Activated CD4-positive, CD25-positive, alpha-beta regulatory T cell treated with anti-CD3 and anti-CD28 coated beads, Interleukin-2, amount 50 U/mL, for 16 hours (primary cell): ENCODE measurements at regions not wholly inside any gene's neighbourhood (a gene's known extent, or its start where the extent isn't known, plus 50 kb on each side); places are given as distances from the start of the nearest gene placed in this dataset.
"Not testable (repeated sequence)": the region's sequence is repeated elsewhere in the genome, so short reads cannot be mapped to it uniquely, and the experiment has no call there.

Experiments used
- DNase-seq: peaks from one replicate; pipeline ENCODE4 v3.0.0-alpha.2; 2020; ENCODE audit warnings: low read depth, low spot score

- DNase-seq: no peak
Measured at GRCh38 chr5:164203581-164204225, 698.3 kb downstream of the MAT2B start.

GRCh38 chr5:164204338-164204946, 699.0 kb downstream of the MAT2B start:
- no peak for DNase-seq

DNA sequence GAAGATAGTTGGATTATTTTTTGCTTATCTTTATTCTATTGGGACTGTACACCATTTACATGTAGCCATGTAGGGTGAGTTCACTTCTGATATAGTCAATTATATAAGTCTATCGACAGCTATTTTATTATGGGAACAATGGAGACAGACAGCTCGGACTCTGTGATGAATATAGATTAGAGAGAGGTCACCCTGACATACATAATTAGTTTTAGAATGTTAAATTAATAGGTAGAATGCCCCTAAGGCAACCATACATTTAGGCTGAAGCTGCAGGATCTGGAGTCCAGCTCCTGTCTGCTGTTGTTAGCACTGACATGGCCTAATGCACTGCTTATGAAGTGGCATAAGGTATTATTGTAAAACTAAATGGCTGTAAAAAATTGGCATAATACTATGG, 700.8 kb downstream of the MAT2B start:
- no peak for DNase-seq

GRCh38 chr5:164207646-164208045, 702.2 kb downstream of the MAT2B start:
- DNase-seq: no peak

DNA sequence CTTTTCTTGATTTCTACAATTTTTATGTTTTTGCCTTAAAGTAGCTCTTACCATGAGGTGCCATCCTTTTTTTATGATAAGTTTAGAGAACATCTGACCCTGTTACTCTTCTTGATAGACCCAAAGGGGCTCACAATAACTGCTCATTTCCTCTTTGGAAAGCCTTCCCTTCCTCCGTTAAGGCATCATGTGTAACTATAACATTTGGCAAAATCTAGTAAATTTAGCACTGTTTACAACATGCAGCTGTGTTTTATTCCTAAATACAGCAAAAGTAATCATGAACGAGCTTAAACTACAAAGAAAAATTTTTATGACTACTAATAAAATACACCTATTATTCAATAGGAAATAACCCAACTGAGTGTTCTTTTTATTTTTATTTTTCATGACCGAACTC, 705.1 kb downstream of the MAT2B start:
- DNase-seq: no peak

DNA sequence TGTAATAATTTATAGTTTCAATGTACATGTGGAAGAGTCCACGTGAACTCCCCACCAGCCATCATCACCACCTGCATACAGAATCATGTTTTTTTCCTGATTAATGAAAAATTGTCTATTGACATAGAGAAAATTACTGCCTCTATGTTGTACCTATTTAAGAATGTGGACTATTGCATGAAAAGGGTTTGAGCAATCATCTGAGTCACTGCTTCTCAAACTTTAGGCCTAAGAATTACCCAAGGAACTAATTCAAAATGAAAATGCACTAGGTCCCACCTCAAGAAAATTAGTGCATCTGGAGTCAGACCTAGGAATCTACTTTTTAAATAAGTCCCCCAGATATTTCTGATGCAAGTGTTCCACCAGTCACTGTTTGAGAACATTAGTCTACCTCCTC, 709.3 kb downstream of the MAT2B start:
- DNase-seq: no peak

GRCh38 chr5:164217464-164217863, 712.0 kb downstream of the MAT2B start:
- DNase-seq: no peak

DNA sequence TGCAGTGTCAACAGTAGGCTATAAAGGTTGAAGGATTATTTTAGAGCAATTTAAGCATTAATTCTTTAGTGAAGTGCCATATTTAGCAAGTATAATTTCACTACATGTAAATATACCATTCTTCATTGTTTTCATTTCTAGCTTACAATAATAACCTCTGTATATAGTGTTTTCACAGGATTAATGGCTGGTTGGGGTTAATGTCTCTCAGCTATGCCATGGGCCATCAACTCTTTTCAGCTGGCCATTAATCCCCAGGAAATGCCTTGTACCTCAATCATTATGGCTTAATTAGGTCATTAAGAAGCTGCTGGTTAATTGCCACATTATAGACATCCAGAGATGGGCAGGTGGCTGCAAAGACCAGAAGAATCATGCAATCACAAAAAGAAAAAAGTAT, 715.1 kb downstream of the MAT2B start:
- no peak for DNase-seq

DNA sequence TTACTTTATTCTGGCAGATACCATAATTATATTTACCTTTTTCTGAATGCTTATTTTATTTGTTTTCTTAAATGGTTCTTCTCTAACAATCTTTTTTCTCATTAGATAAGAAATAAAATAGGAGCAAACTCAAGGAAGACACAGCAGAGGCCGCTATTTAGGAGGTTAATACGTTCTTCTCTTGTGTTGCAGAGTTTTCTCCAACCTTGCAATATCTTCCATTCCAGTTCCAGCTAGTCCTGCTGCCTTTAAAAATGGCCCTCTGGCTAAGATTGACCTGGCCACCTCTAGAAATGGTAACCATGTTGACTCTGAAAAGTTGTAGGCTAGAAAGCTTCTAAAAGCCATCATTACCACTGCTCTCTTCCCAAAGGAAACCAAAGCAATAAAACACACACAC, 718.8 kb downstream of the MAT2B start:
- no peak for DNase-seq

DNA sequence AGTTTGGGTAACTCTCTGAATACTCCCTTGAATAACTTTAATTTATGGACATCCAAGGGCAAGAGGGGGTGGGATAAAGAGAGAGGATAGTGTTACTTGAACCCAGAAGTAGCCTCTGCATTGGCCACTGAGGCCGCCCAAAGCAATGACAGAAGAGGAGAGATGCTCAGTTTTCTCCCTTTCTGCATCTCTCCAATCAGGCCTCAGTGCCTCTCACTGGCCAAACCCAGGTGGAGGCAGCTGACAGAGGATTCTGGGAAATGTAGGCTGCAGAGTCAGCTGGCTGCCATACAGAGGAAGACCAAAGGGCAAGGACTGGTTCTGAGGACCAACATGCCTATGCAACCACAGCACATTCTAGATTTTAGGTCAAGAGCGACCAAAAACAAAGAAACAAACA, 719.4 kb downstream of the MAT2B start:
- DNase-seq: no peak

- DNase-seq: no peak
Measured at GRCh38 chr5:164230341-164230740, 724.9 kb downstream of the MAT2B start.

DNA sequence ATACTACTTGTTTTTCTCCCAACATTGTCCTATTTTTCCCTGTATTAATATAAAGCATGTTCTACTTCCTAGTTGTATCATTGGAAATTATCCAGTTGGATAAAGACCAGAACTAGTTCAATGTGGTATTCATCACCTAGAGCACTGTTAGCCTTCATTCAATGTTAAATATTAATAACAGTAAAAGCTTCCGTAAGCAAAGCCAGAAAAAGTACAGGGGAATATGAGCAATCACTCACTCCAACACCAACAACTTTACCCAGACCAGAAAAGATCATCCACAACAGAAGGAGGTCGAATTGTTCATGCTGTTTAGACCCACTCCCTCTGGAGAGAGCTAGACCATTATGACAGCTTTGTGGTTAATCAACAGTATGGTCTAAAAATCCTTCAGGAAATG, 728.4 kb downstream of the MAT2B start:
- DNase-seq: no peak

DNA sequence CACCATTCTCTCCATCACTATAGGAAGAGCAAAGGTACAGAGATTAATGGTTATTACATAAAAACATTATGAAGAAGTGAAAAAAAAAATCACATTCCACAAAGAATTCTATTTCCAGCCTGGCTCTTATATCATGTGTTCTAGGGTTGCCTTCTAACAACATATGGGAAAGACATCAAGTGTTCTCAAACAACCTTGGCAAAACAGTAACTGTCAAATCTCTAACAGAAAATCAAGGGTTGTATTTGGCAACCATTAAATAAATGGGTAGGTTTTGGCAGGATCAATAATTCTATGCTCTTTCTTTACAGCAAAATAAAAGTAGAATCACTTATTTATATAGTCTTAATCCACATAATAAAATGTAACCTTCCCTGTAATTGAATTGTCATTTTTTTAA, 728.9 kb downstream of the MAT2B start:
- DNase-seq: no peak

GRCh38 chr5:164235300-164235891, 730.0 kb downstream of the MAT2B start:
- no peak for DNase-seq

- no peak for DNase-seq
Measured at GRCh38 chr5:164237486-164237885, 732.1 kb downstream of the MAT2B start.

DNA sequence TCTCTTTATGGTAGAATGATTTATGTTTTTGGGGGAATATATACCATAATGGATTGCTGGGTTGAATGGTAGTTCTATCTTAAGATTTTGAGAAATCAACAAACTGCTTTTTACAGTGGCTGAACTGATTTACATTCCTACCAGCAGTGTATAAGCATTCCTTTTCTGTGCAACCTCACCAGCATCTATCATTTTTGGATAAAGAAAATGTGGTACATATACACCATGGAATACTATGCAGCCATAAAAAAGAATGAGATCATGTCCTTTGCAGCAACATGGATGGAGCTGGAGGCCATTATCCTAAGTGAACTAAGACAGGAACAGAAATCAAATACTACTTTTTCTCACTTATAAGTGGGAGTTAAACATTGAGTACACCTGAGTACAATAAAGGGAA, 746.4 kb downstream of the MAT2B start:
- DNase-seq: not testable (repeated sequence)

- DNase-seq: no peak
Measured at GRCh38 chr5:164253764-164254163, 748.3 kb downstream of the MAT2B start.

- DNase-seq: no peak
Measured at GRCh38 chr5:164255598-164256213, 750.3 kb downstream of the MAT2B start.

DNA sequence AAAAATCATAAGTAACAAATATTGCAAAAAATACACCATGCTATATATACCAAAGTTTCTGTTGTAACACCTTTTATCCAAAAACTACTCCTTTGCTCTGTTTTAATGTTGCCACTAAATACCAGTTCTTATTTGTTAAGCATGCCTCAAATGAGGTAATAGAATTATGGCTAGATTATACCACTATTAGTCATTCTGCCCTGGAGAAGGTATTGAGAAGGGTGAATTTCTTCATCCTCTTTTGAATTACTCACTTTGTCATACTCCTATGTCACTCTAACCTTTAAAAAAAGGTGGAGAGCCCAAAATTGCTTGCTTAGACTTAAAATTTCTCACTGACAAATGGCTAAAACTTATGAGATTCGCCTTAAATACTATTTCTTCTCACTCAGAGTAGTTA, 750.9 kb downstream of the MAT2B start:
- no peak for DNase-seq

- no peak for DNase-seq
Measured at GRCh38 chr5:164256954-164257353, 751.5 kb downstream of the MAT2B start.

DNA sequence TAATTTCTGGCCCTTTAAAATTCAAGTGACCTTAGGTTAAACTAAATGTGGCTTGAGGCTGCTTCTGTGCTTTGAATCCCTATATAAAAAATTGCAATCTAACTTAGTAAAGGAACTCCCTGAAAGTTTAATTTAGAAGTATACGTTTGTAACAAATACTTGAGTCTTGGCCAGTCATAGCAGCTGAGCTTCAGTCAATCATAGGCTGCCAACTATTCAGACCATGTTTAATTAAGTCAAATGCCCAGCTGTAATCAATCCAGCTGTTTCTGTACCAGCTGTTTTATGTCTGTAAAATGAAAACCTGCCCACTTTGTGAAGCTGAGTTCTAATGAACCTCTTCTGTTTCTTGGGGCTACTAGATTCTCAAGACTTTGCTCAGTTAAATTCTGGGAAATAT, 760.1 kb downstream of the MAT2B start:
- no peak for DNase-seq

DNA sequence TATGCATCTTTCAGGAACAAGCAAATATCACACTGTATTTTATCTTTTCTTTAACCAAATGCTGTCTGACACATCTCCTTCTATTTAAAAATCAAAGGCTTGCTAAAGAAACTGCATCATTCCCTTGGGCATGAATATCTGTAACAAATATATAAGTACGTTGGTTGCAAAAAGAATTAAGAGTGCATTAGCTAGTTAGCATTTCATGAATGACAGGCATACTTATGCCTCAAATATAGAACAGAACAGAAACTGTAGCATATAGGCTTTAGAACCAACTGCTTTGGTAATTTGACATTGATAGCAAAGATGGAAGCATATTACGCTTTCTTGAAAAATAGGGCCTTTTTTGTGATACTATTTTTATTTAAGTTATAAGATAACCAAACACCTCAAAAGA, 761.2 kb downstream of the MAT2B start:
- DNase-seq: no peak

DNA sequence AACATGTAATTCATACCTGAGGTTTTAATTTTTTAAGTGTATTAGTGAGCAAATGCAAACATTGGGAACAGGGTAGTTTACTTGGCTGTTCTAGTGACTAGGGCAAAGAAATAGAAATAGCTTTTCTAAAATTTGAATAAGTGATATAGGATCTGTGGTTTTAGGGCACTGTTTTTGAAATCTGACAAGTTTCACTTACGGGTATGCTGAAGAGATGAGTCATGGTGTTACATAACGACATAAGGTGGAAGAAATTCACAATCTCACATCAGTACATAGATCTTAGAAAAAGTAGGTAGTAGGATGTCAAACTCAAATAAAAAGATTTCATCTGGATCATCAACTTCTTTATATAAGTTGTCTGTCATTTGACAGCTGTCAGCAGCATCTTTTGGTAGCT, 772.3 kb downstream of the MAT2B start:
- DNase-seq: no peak
